ENCODE measurements at regions not wholly inside any gene's neighbourhood (a gene's known extent, or its start where the extent isn't known, plus 50 kb on each side); places are given as distances from the start of the nearest gene placed in this dataset.
"Not testable (repeated sequence)": the region's sequence is repeated elsewhere in the genome, so short reads cannot be mapped to it uniquely, and the experiment has no call there.

GRCh38 chr16:29200135-29200601 lies 206.3 kb downstream of the NPIPB11 start:
- H3K27me3 ChIP-seq (ENCODE audit: control insufficient read depth, insufficient read depth, low read length); BruUV-seq (replicated peaks); H2AK9ac ChIP-seq (replicated peaks; ENCODE audit: low read depth, low read length, poor library complexity); H3K9me3 ChIP-seq (ENCODE audit: control insufficient read depth, insufficient read depth, low read length); intact Hi-C loops (cut with micrococcal nuclease); in situ Hi-C loops (cut with MboI; ENCODE audit: low sequenced_read_pairs); H4K20me1 ChIP-seq (ENCODE audit: insufficient read depth, low read length); H3K4me3 ChIP-seq (ENCODE audit: insufficient read depth, low read depth, low read length); dilution Hi-C loops (cut with HindIII; ENCODE audit: low sequenced_read_pairs, unreplicated experiment); H2AFZ ChIP-seq (replicated peaks; ENCODE audit: low read length, poor library complexity); CTCF ChIA-PET; H3K36me3 ChIP-seq (ENCODE audit: control insufficient read depth, insufficient read depth, low read length); POLR2A ChIA-PET (ENCODE audit: unreplicated experiment): not testable (repeated sequence)
- Histone ChIP-seq H3K4me2 (ENCODE audit: low read depth, low read length) (peak overlapping the region; percentile 14; the same call in 1 of the 2 replicates), H3K56ac (ENCODE audit: extremely low read depth, insufficient read depth, low read length) (peak overlapping the region; percentile 94), H4K91ac (ENCODE audit: insufficient read depth, low read depth, low read length) (peak overlapping the region; percentile 99), H4K5ac (ENCODE audit: low read depth, low read length) (peak overlapping the region; percentile 96), H2BK20ac (ENCODE audit: low read depth, low read length) (peak overlapping the region; percentile 91), H3K79me1 (ENCODE audit: low read depth in 1 of 2, low read length in 2 of 2) (peaks cover 3 to 23% of the 10 kb centered on the region in 2 experiments; a peak in 3 of 4 replicates), H3K23ac (ENCODE audit: low read depth, low read length) (peak overlapping the region; percentile 91), H2AK5ac (ENCODE audit: low read depth, low read length) (peak overlapping the region; percentile 70), H3K14ac (replicated peaks; ENCODE audit: low read depth, low read length) (peak overlapping the region; percentile 93), H3K9ac (ENCODE audit: low read depth, low read length) (peak overlapping the region; percentile 56), H2BK120ac (ENCODE audit: low read depth, low read length) (peak overlapping the region; percentile 97), H3K9me1 (ENCODE audit: insufficient read depth, low read length) (peaks cover 12% of the 10 kb centered on the region), H3K18ac (ENCODE audit: low read depth, low read length) (peak overlapping the region; percentile 92), H3K27ac (ENCODE audit: insufficient read depth, low read length) (peak overlapping the region; percentile 79), H2BK15ac (ENCODE audit: low read depth, low read length) (peak overlapping the region; percentile 88; the same call in 2 of the 3 replicates), H3K4me1 (ENCODE audit: control insufficient read depth, insufficient read depth, low read length) (peaks cover 39% of the 10 kb centered on the region), H2BK5ac (ENCODE audit: low read depth, low read length, poor library complexity, severe bottlenecking) (peak overlapping the region; percentile 86), H3K4ac (ENCODE audit: low read depth, low read length) (peak overlapping the region; percentile 98), H4K8ac (ENCODE audit: low read depth in 2 of 2, low read length in 2 of 2) (peak overlapping the region; percentile 75 to 99; a peak in 3 of 4 replicates)
- DNase-seq: peak; percentile 89
- WGBS, 2 experiments (ENCODE audit: extremely low coverage in 2 of 2, insufficient read length in 1 of 2): no CpG with 5 or more reads among the region's 12 CpGs
- ATAC-seq (ENCODE audit: low read depth): peak; percentile 59
- TF ChIP-seq FOS (IDR thresholded peaks at IDR 0.05; ENCODE audit: low read depth, low read length): 0 out of 2 replicates have a peak, but pooled peaks have one; percentile 31
- peak; percentile 26; the same call in 1 of the 2 replicates for TF ChIP-seq MAZ (IDR thresholded peaks at IDR 0.05; ENCODE audit: borderline replicate concordance, low read depth, low read length)
- TF ChIP-seq POLR2A (IDR thresholded peaks at IDR 0.05; ENCODE audit: low read depth, low read length): peak; percentile 18; the same call in 1 of the 2 replicates
- 0 out of 2 replicates have a peak, but pooled peaks have one; percentile 7 for TF ChIP-seq MAFK (IDR thresholded peaks at IDR 0.05; ENCODE audit: low read depth, low read length)

Data from IMR-90 (cell line).